ENCODE measurements at regions not wholly inside any gene's neighbourhood (a gene's known extent, or its start where the extent isn't known, plus 50 kb on each side); places are given as distances from the start of the nearest gene placed in this dataset.

DNA sequence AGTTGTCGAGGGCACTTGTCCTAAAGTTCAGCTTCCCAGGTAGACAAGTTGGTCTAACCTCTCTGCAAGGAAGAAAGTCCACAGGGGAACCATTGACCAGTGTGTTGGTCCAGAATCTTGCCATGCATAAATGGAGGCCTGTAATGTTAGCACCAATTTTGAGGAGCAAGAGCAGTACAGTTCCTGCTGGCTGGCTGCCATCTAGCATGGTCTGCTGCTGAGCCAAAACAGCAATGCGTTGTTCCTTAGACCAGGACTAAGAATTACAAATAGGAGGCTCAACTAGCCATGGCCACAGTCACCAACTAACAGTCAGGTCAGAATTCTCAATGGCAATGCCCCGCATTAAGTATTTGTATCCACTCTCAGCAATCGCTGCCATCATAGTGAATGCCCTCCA lies 72.8 kb upstream of the WIPF1 start:
- TF ChIP-seq, protein P1, sequence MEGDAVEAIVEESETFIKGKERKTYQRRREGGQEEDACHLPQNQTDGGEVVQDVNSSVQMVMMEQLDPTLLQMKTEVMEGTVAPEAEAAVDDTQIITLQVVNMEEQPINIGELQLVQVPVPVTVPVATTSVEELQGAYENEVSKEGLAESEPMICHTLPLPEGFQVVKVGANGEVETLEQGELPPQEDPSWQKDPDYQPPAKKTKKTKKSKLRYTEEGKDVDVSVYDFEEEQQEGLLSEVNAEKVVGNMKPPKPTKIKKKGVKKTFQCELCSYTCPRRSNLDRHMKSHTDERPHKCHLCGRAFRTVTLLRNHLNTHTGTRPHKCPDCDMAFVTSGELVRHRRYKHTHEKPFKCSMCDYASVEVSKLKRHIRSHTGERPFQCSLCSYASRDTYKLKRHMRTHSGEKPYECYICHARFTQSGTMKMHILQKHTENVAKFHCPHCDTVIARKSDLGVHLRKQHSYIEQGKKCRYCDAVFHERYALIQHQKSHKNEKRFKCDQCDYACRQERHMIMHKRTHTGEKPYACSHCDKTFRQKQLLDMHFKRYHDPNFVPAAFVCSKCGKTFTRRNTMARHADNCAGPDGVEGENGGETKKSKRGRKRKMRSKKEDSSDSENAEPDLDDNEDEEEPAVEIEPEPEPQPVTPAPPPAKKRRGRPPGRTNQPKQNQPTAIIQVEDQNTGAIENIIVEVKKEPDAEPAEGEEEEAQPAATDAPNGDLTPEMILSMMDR (conservative IDR thresholded peaks at IDR 0.05), result no peak
- no peak for TF ChIP-seq EZH2 (IDR thresholded peaks at IDR 0.05; ENCODE audit: low read depth)

Data from PC-9 (cell line).